HG03039 (cell line): ENCODE measurements at regions not wholly inside any gene's neighbourhood (a gene's known extent, or its start where the extent isn't known, plus 50 kb on each side); places are given as distances from the start of the nearest gene placed in this dataset.

Source experiments
- ATAC-seq: cut with Tn5 transposase; IDR thresholded peaks from one replicate; pipeline ENCODE4 v1.9.1; 2021; ENCODE audit warnings: mild to moderate bottlenecking, moderate library complexity; ENCODE audit not compliant: unreplicated experiment

DNA sequence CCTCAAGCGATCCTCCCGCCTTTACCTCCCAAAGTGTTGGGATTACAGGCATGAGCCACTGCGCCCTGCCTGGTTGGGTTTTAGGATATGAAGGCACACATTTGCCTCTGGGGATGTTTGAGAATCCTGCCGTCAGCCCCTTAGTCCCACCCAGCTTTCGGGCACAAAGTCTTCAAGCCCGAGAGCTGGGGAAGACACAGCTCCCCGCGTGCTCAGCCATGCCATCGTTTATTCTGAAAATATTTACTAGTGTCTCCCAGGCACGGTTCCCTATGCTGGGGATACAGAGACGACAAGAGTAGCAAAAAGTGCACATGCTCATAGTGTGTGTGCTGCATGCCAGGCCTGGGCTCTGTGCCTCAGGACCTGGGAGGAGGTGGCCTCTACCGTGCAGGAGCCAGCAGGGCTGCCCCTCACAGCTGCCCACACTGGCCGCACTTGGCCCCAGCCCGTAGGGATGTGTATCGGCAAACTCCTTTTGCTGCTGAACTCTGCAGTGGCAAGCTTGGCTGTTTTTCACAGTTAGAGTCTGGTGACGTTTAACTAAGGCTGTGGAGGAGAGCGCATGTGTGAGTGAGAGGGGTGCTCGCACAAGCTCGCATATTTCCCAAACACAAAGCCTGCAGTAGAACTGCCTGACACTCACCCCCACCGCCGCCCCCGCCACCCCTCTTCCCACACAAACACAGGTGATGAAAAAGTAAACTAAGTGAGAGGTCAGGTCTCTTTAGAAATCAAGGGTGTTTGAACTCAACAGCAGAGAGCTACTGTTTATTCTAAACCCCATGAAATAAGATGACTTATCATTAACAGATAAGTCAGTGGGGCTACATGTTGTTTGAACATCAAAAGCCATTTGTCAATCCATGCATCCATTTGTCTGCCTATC, 266.4 kb downstream of the MRTFB start:
- no peak for ATAC-seq

DNA sequence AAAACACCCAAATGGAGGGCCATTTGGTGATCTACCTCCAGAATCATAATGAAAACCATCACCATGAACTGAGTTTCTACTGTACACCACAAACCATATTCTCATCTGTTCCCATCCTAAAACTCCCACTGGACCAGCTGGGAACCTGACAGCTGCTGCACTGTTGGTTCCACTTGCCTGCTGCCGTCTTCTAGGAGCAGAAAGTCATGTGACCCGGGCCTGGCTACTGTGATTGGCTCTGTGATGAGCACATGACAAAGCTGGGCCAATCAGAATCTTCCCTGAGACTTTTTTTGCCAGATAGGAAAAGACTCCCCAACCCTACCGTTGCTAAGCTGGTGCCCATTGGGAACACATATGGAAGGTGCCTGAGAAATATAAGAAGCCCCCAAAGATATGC, 264.2 kb downstream of the MRTFB start:
- ATAC-seq: no peak

- ATAC-seq: no peak
These were observed 263.4 kb downstream of the MRTFB start for GRCh38 chr16:14334366-14335080.

GRCh38 chr16:14333361-14333760, 262.2 kb downstream of the MRTFB start:
- no peak for ATAC-seq

GRCh38 chr16:14331020-14331419, 259.9 kb downstream of the MRTFB start:
- ATAC-seq: no peak

DNA sequence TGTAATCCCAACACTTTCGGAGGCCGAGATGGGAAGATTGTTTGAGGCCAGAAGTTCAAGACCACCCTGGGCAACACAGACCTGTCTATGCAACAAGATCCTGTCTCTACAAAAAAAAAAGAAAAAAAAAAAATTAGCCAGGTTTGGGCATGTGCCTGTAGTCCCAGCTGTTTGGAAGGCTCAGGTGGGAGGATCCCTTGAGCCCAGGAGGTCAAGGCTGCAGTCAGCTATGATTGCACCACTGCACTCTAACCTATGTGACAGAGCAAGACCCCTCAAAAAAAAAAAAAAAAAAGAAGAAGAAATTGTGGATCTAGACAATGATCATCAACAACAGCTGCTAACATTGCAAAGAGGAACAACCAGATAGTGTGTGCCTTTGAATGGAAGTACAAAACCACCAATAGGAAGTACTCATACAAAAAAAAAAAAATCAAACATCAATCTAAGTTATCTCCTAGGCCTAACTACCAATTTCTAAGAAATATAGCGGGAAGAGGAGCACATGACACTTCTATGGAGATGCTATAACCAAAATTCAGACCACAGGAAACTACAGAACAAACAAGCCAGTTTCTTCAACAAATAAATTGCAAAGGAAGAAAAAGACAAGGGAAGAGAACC, 258.7 kb downstream of the MRTFB start:
- no peak for ATAC-seq

DNA sequence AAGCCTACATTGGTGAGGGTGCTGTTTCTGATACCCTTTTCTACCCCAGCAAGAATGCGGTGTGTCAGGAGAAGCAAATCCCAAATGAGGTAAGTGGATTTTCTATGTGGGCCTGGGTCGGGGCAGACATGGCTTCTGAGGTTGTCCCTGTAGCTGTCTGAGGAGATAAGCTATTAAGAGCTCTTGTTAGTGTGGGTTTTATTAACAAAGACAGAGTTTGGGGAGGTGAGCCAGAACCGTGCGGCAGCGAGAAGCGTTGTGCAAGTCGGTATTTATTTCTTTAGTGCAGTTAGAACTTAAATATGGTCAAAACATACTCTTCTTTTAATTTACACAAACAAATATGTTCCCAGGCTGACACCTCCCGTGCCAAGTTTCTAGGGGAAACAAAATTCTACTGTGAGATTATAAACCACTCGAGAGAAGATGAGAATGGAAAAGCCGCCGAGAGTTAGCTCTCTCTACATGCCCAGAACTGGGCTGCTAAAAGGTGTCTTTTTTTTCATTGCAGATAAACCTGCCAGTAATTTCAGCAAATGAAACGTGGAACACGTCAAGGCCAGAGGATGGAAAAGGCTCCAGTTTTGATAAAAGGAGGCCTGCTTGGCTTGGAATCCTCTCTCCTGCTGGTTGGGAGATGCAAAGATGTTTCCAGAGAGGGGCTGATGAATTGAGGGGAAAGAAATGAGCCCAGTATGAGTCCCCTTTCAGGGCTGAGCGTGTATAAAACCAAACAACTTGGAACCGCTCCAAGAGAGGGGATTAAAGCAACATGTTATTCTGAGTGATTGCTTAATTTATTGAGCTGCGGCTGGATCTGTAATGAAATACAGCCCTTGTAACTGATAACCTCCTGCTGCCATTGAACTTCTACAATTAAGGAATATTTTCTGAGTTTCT, 254.6 kb downstream of the MRTFB start:
- no peak for ATAC-seq

- ATAC-seq: no peak
These were observed 253.5 kb downstream of the MRTFB start for GRCh38 chr16:14324581-14324980.

DNA sequence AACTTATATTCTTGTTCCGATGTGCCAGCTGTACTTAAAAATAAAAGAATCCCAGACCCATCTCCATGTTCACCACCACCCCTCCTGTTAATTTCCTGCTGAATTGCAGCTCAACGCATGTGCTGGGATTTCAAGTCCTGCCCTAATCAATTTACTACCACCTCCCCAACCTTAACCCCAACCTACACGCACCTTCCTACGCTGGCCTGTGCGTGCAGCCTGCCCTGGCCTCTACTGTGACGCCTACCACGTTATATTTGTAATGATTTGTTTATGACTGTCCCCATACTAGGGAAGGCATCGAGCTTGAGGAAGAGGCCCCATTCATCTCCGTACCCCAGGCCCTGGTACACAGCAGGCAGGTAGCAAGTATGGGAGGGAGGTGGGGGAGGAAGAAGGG, 251.1 kb downstream of the MRTFB start:
- no peak for ATAC-seq

- ATAC-seq: no peak
These were observed 250.4 kb downstream of the MRTFB start for GRCh38 chr16:14321542-14321941.

DNA sequence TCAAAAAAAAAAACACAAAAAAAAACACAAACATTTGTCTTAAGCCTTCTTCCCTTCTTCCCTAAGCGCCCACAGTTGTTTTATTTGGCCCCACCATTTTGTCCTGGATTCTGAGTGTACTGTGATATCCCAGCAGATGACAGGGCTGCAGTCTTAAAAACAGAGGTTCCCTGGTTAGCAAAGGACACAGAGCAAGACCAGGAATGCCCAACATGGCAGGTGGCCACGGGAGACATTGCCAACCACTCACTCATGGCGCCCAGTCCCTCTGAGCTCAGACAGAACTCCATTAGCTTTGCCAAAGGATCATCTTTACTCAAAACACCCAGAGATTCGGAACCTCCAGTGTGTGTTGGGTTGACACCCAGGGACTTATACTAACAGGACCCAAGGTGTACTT, 249.3 kb downstream of the MRTFB start:
- ATAC-seq: no peak
